C4-2B (cell line): ENCODE measurements at regions not wholly inside any gene's neighbourhood (a gene's known extent, or its start where the extent isn't known, plus 50 kb on each side); places are given as distances from the start of the nearest gene placed in this dataset.

Experiments used
- CTCF ChIP-seq: fragments of 450-650 bp; conservative IDR thresholded peaks from 2 replicates; pipeline ENCODE4 v1.5.1; 2017; ENCODE audit warnings: mild to moderate bottlenecking
- ZFX ChIP-seq: fragments of 450-650 bp; IDR thresholded peaks from 2 replicates; pipeline ENCODE4 v1.6.1; 2017

GRCh38 chr17:5694551-5694950 is 110.2 kb upstream of the NLRP1 start:
- TF ChIP-seq CTCF (no peak), ZFX (no peak)
